Left forelimb (tissue), 1 donor: ENCODE measurements at regions not wholly inside any gene's neighbourhood (a gene's known extent, or its start where the extent isn't known, plus 50 kb on each side); places are given as distances from the start of the nearest gene placed in this dataset.

ENCODE experiments used
- DNase-seq: peaks from one replicate; pipeline ENCODE4 v3.0.0-alpha.2; 2018; ENCODE audit warnings: low spot score

GRCh38 chr1:30035522-30036228 lies 687.7 kb downstream of the MATN1 start:
- no peak for DNase-seq

DNA sequence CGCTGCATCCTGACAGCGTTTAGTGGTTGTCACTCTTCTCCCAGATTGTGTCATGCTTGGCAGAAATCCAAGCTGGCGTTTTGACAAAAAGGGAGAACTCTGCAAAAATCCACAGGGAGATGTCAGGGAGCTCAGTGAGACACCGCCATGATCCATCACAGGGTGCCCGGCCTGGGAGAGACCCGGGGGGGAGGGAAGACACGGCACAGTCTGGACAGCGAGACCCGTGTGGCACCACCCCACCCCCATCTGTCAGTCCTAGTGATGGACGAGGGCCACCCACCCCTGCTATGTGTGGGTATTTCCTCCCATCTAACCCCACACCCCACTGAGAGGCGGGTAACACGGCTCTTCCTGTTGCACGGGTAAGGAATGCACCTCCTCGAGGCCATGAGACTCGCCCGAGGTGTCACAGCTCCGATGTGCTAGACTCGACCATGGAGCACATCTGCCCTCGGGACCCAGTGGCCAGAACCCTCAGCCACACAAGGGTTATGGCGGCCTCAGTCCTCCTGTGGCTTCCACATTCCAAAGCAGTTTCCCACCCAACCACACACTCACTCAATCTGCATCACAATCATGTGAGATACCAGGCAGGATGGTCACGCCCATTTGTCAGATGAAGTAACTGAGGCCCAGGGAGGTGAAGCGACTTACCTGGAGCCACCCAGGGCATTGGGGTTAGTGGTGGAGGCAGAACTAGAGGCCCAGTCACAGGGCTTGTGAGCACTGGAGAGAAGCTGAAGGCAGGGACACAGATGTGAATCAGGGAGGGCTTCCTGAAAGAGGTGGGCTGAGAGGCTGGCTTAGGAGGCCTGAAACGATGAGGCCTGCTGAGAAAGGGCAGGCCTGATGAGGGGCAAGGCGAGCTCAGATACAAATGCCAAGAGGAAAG lies 688.5 kb downstream of the MATN1 start:
- no peak for DNase-seq

GRCh38 chr1:30034105-30034626 lies 689.2 kb downstream of the MATN1 start:
- DNase-seq, result no peak

GRCh38 chr1:30033256-30034104 lies 689.9 kb downstream of the MATN1 start:
- DNase-seq, result no peak

GRCh38 chr1:30032302-30032701 lies 691.1 kb downstream of the MATN1 start:
- no peak for DNase-seq

DNA sequence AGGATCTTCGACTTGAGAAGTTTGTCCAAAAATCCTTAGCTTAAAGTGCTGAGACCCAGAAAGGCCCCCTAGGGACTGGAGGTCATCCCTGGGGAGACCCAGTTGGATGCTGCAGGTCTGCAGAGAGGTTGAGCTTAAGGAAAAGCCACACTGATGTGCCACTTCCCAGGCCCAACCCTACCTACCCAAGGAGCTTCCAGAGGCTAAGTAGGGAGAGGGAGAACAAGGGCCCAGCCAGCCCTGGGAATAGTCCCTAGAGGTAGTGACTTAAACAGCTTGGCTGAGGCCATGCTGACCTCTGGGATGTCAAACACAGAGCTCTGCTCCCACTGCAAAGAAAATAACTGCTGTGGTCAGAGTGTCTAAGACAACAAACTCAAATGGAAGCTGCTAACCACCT lies 693.7 kb downstream of the MATN1 start:
- DNase-seq, result no peak

DNA sequence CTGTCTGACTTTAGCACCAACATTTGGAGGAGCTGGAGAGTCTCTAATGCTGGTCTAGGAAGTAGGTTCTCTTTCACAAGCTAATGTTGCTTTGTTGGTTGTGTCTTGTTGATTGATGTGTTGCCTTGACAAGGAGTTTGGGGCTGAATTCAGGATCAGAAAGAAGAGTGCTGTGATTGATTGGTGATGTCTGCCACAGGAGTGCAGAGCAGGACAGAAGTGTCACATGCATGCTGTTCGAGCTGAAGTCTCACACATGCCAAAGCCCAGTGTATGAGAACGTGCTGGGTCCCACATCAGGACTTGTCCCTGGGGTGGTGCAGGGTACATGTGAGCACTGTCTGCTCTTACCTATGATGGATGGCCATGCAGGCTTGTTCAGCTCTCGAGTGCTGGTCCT lies 694.4 kb downstream of the MATN1 start:
- no peak for DNase-seq

- DNase-seq, result no peak
Observed at GRCh38 chr1:30028283-30028682, 695.1 kb downstream of the MATN1 start.

DNA sequence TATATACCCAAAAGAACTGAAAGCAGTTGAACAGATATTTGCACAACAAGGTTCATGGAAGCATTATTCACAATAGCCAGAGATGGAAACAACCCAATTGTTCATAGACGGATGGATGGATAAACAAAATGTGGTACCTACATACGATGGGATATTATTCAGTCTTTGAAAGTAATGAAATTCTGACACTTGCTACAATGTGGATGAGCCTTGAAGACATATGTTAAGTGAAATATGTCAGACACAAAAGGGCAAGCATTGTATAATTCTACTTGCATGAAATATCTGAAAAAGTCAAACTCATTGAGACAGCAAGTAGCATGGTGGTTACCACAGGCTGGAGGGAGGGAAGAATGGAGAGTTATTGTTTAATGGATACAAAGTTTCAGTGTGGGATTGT lies 696.1 kb downstream of the MATN1 start:
- DNase-seq, result no peak

DNA sequence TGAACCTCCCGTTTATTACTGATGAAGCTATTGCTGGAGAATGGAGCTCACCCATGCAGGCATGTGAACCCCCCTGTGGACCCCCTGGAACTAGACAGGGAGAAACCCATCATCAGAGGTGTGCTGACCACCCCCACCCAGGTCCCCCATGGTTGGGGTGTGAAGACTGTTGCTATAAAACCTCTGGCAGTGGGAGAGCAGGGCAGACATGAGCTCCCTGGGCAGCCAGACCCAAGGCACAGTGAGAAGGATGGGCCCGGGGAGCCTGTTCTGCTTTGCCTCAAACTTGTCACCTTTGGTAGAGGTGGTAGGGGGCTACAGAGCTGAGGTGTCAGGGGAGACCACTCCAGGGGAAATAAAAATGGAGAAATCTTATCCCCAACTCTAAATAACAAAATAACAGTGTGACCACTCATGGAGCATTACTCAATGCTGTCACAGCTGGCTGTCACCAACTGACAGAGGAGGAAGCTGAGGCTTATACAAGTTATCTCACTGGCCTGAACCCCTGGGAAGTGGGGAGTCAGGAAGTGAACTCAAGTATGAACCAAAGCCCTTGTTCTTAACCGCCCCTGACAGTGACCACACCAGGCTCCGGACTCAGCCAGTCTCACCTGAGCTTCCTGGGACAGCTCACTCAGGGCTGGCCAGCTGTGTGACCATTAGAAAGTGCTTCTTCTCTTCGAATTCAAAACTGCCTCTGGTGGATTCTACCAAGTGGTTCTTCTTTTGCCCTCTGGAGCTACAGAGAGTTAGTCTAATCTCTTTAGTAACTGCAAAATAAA lies 698.8 kb downstream of the MATN1 start:
- peak; percentile 33 for DNase-seq

GRCh38 chr1:30023339-30024022 lies 699.9 kb downstream of the MATN1 start:
- DNase-seq, result no peak

GRCh38 chr1:30014031-30014430 lies 709.4 kb downstream of the MATN1 start:
- peak; percentile 30 for DNase-seq

GRCh38 chr1:30012455-30013440 lies 710.6 kb downstream of the MATN1 start:
- DNase-seq, result peak; percentile 53

DNA sequence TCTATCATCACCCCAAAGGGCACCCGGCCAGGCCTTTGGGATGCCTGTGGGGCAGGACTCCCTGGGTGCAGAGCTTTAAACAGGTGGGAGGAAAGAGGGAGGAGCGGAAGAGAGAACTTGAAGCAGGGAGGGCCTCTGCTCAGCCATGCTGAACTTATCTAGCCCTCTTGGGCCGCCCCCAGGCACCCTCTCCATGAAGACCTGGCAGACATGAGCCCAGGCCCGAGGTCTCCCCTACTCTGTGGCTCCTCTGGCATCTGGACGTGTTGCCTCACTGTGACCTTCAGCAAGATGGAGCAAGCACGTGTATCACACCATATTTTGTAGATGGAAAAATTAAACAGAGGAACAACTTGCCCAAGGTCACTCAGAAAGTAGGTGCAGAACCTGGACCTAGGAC lies 711.4 kb downstream of the MATN1 start:
- no peak for DNase-seq

- no peak for DNase-seq
Observed at GRCh38 chr1:30010506-30011106, 712.8 kb downstream of the MATN1 start.

DNA sequence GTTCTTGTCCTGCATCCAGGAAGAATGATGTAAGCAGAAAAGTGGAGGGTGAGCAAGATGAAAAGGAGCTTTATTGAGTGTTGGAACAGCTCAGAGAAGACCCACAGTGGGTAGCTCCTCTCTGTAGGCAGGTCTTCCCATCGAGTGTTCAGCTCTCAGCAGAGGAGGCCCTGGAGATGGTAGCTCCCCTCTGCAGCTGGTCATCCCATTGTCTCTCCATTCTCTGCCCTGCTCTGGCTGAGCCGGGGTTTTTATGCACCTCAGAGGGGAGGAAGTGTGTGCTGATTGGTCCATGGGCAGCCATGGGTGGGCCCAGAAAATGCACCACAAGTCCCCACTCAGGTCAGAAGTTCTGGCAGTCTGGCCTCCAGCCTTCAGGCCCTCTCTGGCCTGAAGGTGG lies 713.7 kb downstream of the MATN1 start:
- no peak for DNase-seq

- DNase-seq, result no peak
Observed at GRCh38 chr1:30008998-30009657, 714.3 kb downstream of the MATN1 start.

DNA sequence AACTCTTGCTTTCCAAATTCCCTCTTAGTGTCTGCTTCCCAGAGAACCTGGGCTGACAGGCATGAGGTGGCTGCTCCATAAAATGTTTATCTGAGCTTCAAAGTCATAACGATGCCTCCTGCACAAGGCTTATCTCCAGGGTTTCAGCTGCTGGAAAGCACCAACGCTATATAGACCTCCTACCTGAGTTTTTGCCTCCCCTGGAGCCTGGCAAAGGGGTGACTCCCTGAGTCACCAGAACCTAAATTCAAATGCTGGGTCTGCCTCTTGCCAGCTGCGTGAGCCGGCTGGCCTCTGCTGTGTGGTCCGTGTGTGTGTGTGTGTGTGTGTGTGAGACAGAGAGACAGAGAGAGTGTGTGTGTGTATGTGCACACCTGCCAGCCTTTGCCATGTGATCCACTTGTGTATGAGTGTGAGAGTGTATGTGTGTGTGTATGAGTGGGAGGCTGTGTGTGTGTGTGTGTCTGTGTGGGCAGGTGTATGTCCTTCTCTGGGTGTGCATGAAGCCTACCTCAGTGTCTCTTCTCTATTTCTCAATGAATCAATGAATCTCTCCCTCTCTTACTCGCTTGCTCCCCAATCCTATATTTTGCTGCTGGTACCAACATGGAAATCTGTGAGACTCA lies 714.9 kb downstream of the MATN1 start:
- DNase-seq, result no peak
